ENCODE measurements at regions not wholly inside any gene's neighbourhood (a gene's known extent, or its start where the extent isn't known, plus 50 kb on each side); places are given as distances from the start of the nearest gene placed in this dataset.

GRCh38 chr14:61213191-61213621 lies 67.9 kb downstream of the TMEM30B start:
- H3K27ac ChIP-seq = no peak overlapping the region
- no peaks in the 10 kb centered on the region for H3K27me3 ChIP-seq (ENCODE audit: insufficient read depth, low read depth, severe bottlenecking)
- TF ChIP-seq CTCF (IDR thresholded peaks at IDR 0.05; ENCODE audit: low read depth, low read length) = no peak
- DNase-seq = no peak
- no peak overlapping the region for H3K4me3 ChIP-seq (ENCODE audit: low read depth, low read length)
- H3K9me3 ChIP-seq (ENCODE audit: severe bottlenecking) = no peaks in the 10 kb centered on the region
- H3K36me3 ChIP-seq = no peaks in the 10 kb centered on the region

GRCh38 chr14:61212546-61212945 lies 68.6 kb downstream of the TMEM30B start:
- no peaks in the 10 kb centered on the region for H3K36me3 ChIP-seq
- no peak overlapping the region for H3K4me3 ChIP-seq (ENCODE audit: low read depth, low read length)
- TF ChIP-seq CTCF (IDR thresholded peaks at IDR 0.05; ENCODE audit: low read depth, low read length) = no peak
- DNase-seq = no peak
- no peaks in the 10 kb centered on the region for H3K9me3 ChIP-seq (ENCODE audit: severe bottlenecking)
- H3K27me3 ChIP-seq (ENCODE audit: insufficient read depth, low read depth, severe bottlenecking) = no peaks in the 10 kb centered on the region
- no peak overlapping the region for H3K27ac ChIP-seq

GRCh38 chr14:61211476-61212255 lies 69.5 kb downstream of the TMEM30B start:
- peak; percentile 29 for DNase-seq
- no peaks in the 10 kb centered on the region for H3K27me3 ChIP-seq (ENCODE audit: insufficient read depth, low read depth, severe bottlenecking)
- H3K4me3 ChIP-seq (ENCODE audit: low read depth, low read length) = no peak overlapping the region
- no peaks in the 10 kb centered on the region for H3K36me3 ChIP-seq
- no peak for TF ChIP-seq CTCF (IDR thresholded peaks at IDR 0.05; ENCODE audit: low read depth, low read length)
- peak overlapping the region; percentile 13; the same call in 1 of the 2 replicates for H3K27ac ChIP-seq
- no peaks in the 10 kb centered on the region for H3K9me3 ChIP-seq (ENCODE audit: severe bottlenecking)

GRCh38 chr14:61203081-61203753 lies 77.9 kb downstream of the TMEM30B start:
- no peak for TF ChIP-seq CTCF (IDR thresholded peaks at IDR 0.05; ENCODE audit: low read depth, low read length)

GRCh38 chr14:61202124-61202523 lies 79.0 kb downstream of the TMEM30B start:
- no peak overlapping the region for H3K27ac ChIP-seq
- no peak overlapping the region for H3K4me3 ChIP-seq (ENCODE audit: low read depth, low read length)
- H3K36me3 ChIP-seq = no peaks in the 10 kb centered on the region
- no peak for DNase-seq
- H3K27me3 ChIP-seq (ENCODE audit: insufficient read depth, low read depth, severe bottlenecking) = no peaks in the 10 kb centered on the region
- TF ChIP-seq CTCF (IDR thresholded peaks at IDR 0.05; ENCODE audit: low read depth, low read length) = no peak
- no peaks in the 10 kb centered on the region for H3K9me3 ChIP-seq (ENCODE audit: severe bottlenecking)

More at GRCh38 chr14:61203081-61203753, 77.9 kb downstream of the TMEM30B start:
- Histone ChIP-seq H3K27ac (no peak overlapping the region), H3K36me3 (no peaks in the 10 kb centered on the region), H3K4me3 (ENCODE audit: low read depth, low read length) (peak overlapping the region; percentile 11), H3K27me3 (ENCODE audit: insufficient read depth, low read depth, severe bottlenecking) (no peaks in the 10 kb centered on the region), H3K9me3 (ENCODE audit: severe bottlenecking) (no peaks in the 10 kb centered on the region)
- no peak for DNase-seq
